ENCODE measurements at regions not wholly inside any gene's neighbourhood (a gene's known extent, or its start where the extent isn't known, plus 50 kb on each side); places are given as distances from the start of the nearest gene placed in this dataset.

GRCh38 chr1:112043901-112044300 lies 54.4 kb upstream of the KCND3 start:
- TF ChIP-seq POLR2A (IDR thresholded peaks at IDR 0.05; ENCODE audit: low read depth, low read length) (no peak), POLR2AphosphoS5 (IDR thresholded peaks at IDR 0.05; ENCODE audit: low read depth, low read length) (no peak)
